ENCODE measurements at regions not wholly inside any gene's neighbourhood (a gene's known extent, or its start where the extent isn't known, plus 50 kb on each side); places are given as distances from the start of the nearest gene placed in this dataset.
"Not testable (repeated sequence)": the region's sequence is repeated elsewhere in the genome, so short reads cannot be mapped to it uniquely, and the experiment has no call there.

DNA sequence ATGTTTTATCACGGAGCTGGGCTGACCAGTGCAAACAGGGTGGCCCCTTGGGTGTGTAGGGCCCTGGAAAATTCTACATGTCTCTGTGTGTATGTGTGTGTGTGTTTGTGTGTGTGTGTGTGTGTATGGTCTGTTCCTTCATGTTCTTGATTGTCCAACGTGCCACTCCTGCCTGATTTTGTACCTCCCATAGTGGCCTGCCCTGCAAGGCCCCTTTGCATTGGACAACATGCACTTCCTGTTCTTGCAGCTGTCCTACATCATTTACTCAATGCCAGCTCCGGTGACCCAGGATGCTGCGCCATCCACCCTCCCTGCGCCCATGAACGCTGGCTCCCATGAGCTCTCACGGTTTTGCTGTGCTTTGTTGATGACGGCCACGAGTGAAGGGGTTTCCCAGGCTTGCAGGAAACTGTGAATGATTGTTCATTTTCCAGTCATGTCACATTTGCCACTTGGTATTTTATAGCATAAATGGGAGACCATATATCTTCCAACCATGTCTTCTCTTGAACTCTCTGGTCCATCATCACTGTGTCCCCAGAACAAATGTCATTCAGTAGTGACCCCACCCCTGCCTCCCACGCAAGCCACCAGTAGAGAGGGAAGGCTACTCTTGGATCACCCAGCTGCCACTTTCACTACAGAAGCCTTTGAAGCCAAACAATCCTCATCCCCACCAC is 69.7 kb upstream of the NCK2 start:
- H3K36me3 Mint-ChIP-seq (ENCODE audit: low read depth) = no peaks in the 10 kb centered on the region
- H3K4me3 Mint-ChIP-seq = no peak overlapping the region
- H3K9me3 Mint-ChIP-seq = no peaks in the 10 kb centered on the region

DNA sequence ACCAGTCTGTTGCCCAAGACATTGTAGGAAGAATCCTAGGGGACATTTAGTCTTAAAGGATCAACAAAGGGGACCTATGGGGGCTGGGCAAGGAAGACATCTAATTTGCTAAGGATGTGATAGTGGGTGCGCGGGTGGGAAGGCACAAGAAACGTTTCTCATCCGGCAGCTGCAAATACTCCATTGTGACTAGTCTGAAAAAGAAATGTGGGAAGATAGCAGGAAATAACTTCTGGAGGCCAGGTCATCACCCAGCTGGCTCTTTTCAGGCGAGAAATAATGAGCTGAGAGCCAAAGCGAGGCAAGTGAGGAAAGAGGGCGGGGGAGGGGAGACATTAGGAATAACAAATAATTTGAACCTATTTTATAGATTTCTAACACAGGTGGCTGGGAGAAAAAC is 70.3 kb upstream of the NCK2 start:
- H3K27me3 Mint-ChIP-seq (ENCODE audit: low read depth, poor library complexity) = peaks cover 8% of the 10 kb centered on the region
- no peak overlapping the region for H3K4me3 Mint-ChIP-seq
- no peak for TF ChIP-seq CTCF (IDR thresholded peaks at IDR 0.05)
- no peaks in the 10 kb centered on the region for H3K36me3 Mint-ChIP-seq (ENCODE audit: low read depth)
- no peak for DNase-seq
- peaks cover 13% of the 10 kb centered on the region for H3K4me1 Mint-ChIP-seq
- peaks cover 2% of the 10 kb centered on the region for H3K9me3 Mint-ChIP-seq
- H3K27ac Mint-ChIP-seq = no peak overlapping the region

More for the DNA sequence above, 69.7 kb upstream of the NCK2 start:
- Mint-ChIP-seq H3K4me1 (peaks cover 13% of the 10 kb centered on the region), H3K27ac (no peak overlapping the region), H3K27me3 (ENCODE audit: low read depth, poor library complexity) (peaks cover 10% of the 10 kb centered on the region)
- no peak for DNase-seq
- TF ChIP-seq CTCF (IDR thresholded peaks at IDR 0.05) = no peak

DNA sequence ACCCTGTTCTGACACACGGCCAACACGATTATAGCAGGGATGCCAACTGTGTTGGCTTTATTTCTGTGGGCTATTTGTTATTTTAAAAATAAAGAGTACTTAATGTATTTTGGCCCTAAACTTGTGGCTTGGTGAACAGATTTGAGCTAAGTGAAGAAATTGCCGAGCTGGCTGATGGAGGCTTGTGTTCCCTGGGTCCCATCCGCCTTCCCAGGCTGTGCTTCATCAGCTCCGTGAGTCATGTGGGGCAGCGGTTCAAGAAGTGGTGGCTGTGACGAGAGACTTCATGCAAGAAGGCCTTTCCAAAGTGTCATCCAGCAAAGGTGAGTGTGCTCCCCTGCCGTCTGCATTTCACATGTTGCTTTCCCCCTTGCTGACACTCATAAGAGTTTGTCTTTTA is 73.6 kb upstream of the NCK2 start:
- Mint-ChIP-seq H3K4me3 (no peak overlapping the region), H3K27ac (no peak overlapping the region), H3K27me3 (ENCODE audit: low read depth, poor library complexity) (no peaks in the 10 kb centered on the region), H3K36me3 (ENCODE audit: low read depth) (no peaks in the 10 kb centered on the region), H3K9me3 (peaks cover 24% of the 10 kb centered on the region), H3K4me1 (peaks cover 13% of the 10 kb centered on the region)
- TF ChIP-seq CTCF (IDR thresholded peaks at IDR 0.05) = no peak
- no peak for DNase-seq

DNA sequence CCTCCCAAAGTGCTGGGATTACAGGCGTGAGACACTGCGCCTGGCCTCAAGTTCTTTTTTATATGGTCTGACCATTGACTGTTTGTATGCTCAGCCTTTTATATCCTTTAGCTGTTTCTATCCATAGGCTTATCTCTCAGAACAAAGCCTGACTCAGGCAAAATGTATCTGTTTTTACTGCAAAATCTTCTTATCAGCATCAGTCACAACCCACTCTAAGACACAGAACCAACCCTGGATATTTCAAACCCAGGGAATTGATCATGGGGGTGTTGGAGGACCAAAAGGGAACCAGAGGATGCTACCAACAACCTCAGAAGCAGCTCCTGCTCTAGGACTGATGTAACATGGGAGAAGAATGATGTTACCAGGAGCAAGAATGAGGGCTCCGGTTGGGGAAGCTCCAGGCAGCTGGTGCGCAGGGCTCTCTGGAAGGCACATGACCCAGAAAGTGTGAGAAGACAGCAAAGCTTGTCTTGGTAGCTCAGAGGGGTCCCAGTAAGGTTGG is 75.3 kb upstream of the NCK2 start:
- peaks cover 5% of the 10 kb centered on the region for H3K4me1 Mint-ChIP-seq
- no peak for TF ChIP-seq CTCF (IDR thresholded peaks at IDR 0.05)
- peaks cover 40% of the 10 kb centered on the region for H3K9me3 Mint-ChIP-seq
- no peak for DNase-seq
- no peaks in the 10 kb centered on the region for H3K27me3 Mint-ChIP-seq (ENCODE audit: low read depth, poor library complexity)
- H3K36me3 Mint-ChIP-seq (ENCODE audit: low read depth) = peaks cover 6% of the 10 kb centered on the region
- no peak overlapping the region for H3K4me3 Mint-ChIP-seq
- H3K27ac Mint-ChIP-seq = no peak overlapping the region

- DNase-seq = no peak
- no peak for TF ChIP-seq CTCF (IDR thresholded peaks at IDR 0.05)
- no peaks in the 10 kb centered on the region for H3K27me3 Mint-ChIP-seq (ENCODE audit: low read depth, poor library complexity)
- H3K36me3 Mint-ChIP-seq (ENCODE audit: low read depth) = peaks cover 6% of the 10 kb centered on the region
- no peaks in the 10 kb centered on the region for H3K4me1 Mint-ChIP-seq
- peaks cover 54% of the 10 kb centered on the region for H3K9me3 Mint-ChIP-seq
- H3K4me3 Mint-ChIP-seq = no peak overlapping the region
- no peak overlapping the region for H3K27ac Mint-ChIP-seq
These were observed 79.2 kb upstream of the NCK2 start for GRCh38 chr2:105665480-105665879.

DNA sequence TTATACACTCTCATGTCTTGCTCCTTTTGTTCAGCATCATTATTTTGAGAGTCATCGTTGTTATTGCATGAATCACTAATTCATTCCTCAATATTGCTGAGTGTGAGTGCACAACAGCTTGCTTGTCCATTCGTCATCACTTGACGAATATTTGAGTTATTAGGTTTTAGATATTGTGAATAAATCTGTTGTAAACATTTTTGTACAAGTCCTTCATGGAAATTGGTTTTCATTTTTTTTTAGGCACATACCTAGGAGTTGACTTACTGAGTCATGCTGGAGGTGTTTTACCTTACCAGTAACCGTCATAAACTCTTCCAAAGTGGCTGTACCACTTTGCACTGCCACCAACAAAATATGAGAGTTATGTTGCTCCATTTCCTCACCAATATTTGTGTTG is 84.2 kb upstream of the NCK2 start:
- Mint-ChIP-seq H3K36me3 (ENCODE audit: low read depth) (peaks cover 5% of the 10 kb centered on the region), H3K27me3 (ENCODE audit: low read depth, poor library complexity) (peaks cover 6% of the 10 kb centered on the region), H3K9me3 (peaks cover 24% of the 10 kb centered on the region), H3K27ac (no peak overlapping the region), H3K4me1 (no peaks in the 10 kb centered on the region), H3K4me3 (no peak overlapping the region)
- TF ChIP-seq CTCF (IDR thresholded peaks at IDR 0.05) = no peak
- DNase-seq = no peak

GRCh38 chr2:105655723-105656606 is 88.7 kb upstream of the NCK2 start:
- not testable (repeated sequence) for H3K4me3 Mint-ChIP-seq; H3K36me3 Mint-ChIP-seq (ENCODE audit: low read depth); H3K4me1 Mint-ChIP-seq; H3K27ac Mint-ChIP-seq; DNase-seq; H3K27me3 Mint-ChIP-seq (ENCODE audit: low read depth, poor library complexity); H3K9me3 Mint-ChIP-seq

Data from nephron progenitor cell (in vitro differentiated cells).